ENCODE measurements at regions not wholly inside any gene's neighbourhood (a gene's known extent, or its start where the extent isn't known, plus 50 kb on each side); places are given as distances from the start of the nearest gene placed in this dataset.

DNA sequence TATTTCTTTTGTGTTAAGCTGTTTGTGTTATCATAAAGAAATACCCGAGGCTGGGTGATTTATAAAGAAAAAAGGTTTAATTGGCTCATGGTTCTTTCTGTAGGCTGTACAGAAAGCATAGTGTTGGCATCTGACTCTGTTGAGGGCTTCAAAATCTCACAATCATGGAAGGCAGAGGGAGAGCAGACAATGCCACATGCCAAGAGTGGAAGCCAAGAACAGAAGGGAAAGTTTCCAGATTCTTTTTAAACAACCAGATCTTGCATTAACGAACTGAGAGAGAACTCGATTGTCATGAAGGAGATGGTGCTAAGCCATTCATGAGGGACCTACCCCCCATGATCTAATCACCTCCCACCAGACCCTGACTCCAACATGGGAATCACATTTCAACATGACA lies 290.1 kb downstream of the BMP2 start (continued):
- TF ChIP-seq, protein P1, sequence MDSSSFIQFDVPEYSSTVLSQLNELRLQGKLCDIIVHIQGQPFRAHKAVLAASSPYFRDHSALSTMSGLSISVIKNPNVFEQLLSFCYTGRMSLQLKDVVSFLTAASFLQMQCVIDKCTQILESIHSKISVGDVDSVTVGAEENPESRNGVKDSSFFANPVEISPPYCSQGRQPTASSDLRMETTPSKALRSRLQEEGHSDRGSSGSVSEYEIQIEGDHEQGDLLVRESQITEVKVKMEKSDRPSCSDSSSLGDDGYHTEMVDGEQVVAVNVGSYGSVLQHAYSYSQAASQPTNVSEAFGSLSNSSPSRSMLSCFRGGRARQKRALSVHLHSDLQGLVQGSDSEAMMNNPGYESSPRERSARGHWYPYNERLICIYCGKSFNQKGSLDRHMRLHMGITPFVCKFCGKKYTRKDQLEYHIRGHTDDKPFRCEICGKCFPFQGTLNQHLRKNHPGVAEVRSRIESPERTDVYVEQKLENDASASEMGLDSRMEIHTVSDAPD (CRISPR knock-in tag; IDR thresholded peaks at IDR 0.05) = no peak
- TF ChIP-seq RAD51 (IDR thresholded peaks at IDR 0.05; ENCODE audit: borderline replicate concordance) = no peak
- TF ChIP-seq ZSCAN22 (CRISPR knock-in tag; IDR thresholded peaks at IDR 0.05) = no peak
- TF ChIP-seq NR3C1 (CRISPR knock-in tag; IDR thresholded peaks at IDR 0.05) = no peak
- TF ChIP-seq TCF12 (IDR thresholded peaks at IDR 0.05) = no peak
- no peak for TF ChIP-seq TCF12 (CRISPR knock-in tag; IDR thresholded peaks at IDR 0.05)

DNA sequence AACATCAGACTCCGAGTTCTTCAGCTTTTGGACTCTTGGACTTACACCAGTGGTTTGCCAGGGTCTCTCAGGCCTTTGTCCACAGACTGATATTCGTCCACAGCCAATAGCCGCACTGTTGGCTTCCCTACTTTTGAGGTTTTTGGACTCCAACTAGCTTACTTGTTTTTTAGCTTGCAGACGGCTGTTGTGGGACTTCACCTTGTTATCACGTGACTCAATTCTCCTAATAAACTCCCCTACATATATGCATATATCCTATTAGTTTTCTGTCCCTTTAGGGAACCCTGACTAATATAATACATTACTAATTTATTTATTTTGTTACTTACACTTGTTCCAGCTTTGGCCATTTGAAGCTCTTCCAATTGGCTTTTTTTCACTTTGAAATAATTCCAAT lies 311.3 kb downstream of the BMP2 start:
- H3K4me2 ChIP-seq (ENCODE audit: low read depth, low read length) = no peak overlapping the region
- no peak overlapping the region for H2AFZ ChIP-seq (ENCODE audit: low read length)
- H3K9ac ChIP-seq (ENCODE audit: insufficient read depth, low read depth, low read length) = no peak overlapping the region
- intact Hi-C loops (cut with micrococcal nuclease; ENCODE audit: unreplicated experiment) = no loop called here
- no peak overlapping the region for H3K27ac ChIP-seq (ENCODE audit: extremely low read length, insufficient read depth, low read length)
- ChIA-PET POLR2A (no interaction called here), CTCF (ENCODE audit: low intra/inter-chr PET ratio, low total read pairs) (no interaction called here)
- BruUV-seq (replicated peaks) = no TSS peak
- in situ Hi-C loops (cut with HindIII; ENCODE audit: extremely low pct_ligation_motif_present, low pct_unique_long_range_greater_than_20kb) = no loop called here
- H3K4me1 ChIP-seq (ENCODE audit: insufficient read depth, low read length) = no peaks in the 10 kb centered on the region
- H3K9me3 ChIP-seq (ENCODE audit: low read length) = peaks cover 23% of the 10 kb centered on the region; the same call in 1 of the 2 replicates
- H3K36me3 ChIP-seq (replicated peaks in 1 of 2; ENCODE audit: control insufficient read depth in 1 of 2, insufficient read depth in 2 of 2, low read length in 2 of 2) = no peaks in the 10 kb centered on the region
- DNase-seq (ENCODE audit: low spot score) = no peak
- H4K20me1 ChIP-seq (ENCODE audit: insufficient read depth, low read length) = no peaks in the 10 kb centered on the region
- under 1% methylated on average over 5 of the region's 5 CpGs for WGBS (ENCODE audit: low lambda C conversion rate)
- no peak for ATAC-seq
- H3K79me2 ChIP-seq (ENCODE audit: insufficient read depth, low read length) = no peaks in the 10 kb centered on the region
- H3K27me3 ChIP-seq (ENCODE audit: control insufficient read depth in 1 of 2, insufficient read depth in 2 of 2, low read length in 2 of 2) = no peaks in the 10 kb centered on the region
- no peak for FAIRE-seq
- H3K4me3 ChIP-seq (replicated peaks in 1 of 3; ENCODE audit: insufficient read depth in 1 of 3, low read depth in 2 of 3, low read length in 3 of 3) = no peak overlapping the region
- TF ChIP-seq ZNF264 (CRISPR knock-in tag; IDR thresholded peaks at IDR 0.05) = no peak
- no peak for TF ChIP-seq ZNF660 (CRISPR knock-in tag; IDR thresholded peaks at IDR 0.05; ENCODE audit: borderline replicate concordance, low read depth)
- TF ChIP-seq GABPB1 (CRISPR knock-in tag; IDR thresholded peaks at IDR 0.05) = no peak
- TF ChIP-seq, protein P2, sequence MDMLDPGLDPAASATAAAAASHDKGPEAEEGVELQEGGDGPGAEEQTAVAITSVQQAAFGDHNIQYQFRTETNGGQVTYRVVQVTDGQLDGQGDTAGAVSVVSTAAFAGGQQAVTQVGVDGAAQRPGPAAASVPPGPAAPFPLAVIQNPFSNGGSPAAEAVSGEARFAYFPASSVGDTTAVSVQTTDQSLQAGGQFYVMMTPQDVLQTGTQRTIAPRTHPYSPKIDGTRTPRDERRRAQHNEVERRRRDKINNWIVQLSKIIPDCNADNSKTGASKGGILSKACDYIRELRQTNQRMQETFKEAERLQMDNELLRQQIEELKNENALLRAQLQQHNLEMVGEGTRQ (IDR thresholded peaks at IDR 0.05; ENCODE audit: low read depth, low read length) = peak; percentile 34; the same call in 1 of the 2 replicates
- TF ChIP-seq, protein P2 (CRISPR knock-in tag; IDR thresholded peaks at IDR 0.05; ENCODE audit: borderline replicate concordance) = no peak
- peak; percentile 85 for TF ChIP-seq RAD51 (IDR thresholded peaks at IDR 0.05; ENCODE audit: borderline replicate concordance)
